SJCRH30 (cell line): ENCODE measurements at regions not wholly inside any gene's neighbourhood (a gene's known extent, or its start where the extent isn't known, plus 50 kb on each side); places are given as distances from the start of the nearest gene placed in this dataset.

ENCODE experiments used
- DNase-seq, 2 experiments: peaks; one replicate each; pipeline ENCODE4 v3.0.0-alpha.2; 2015 to 2020
- H3K27ac ChIP-seq: fragments of 250-450 bp; sonication (Bioruptor Pico); 2 replicates; pipeline ENCODE4 v1.5.1; 2020; ENCODE audit warnings: mild to moderate bottlenecking, moderate library complexity
- H3K27me3 ChIP-seq: fragments of 250-450 bp; sonication (Bioruptor Pico); 2 replicates; pipeline ENCODE4 v1.5.1; 2020; ENCODE audit warnings: mild to moderate bottlenecking, moderate library complexity
- H3K36me3 ChIP-seq: fragments of 250-450 bp; sonication (Bioruptor Pico); 2 replicates; pipeline ENCODE4 v1.5.1; 2020; ENCODE audit warnings: mild to moderate bottlenecking, moderate library complexity
- H3K4me1 ChIP-seq: fragments of 250-450 bp; sonication (Bioruptor Pico); 2 replicates; pipeline ENCODE4 v1.5.1; 2020; ENCODE audit warnings: mild to moderate bottlenecking, moderate library complexity
- H3K4me3 ChIP-seq: fragments of 250-450 bp; sonication (Bioruptor Pico); 2 replicates; pipeline ENCODE4 v1.5.1; 2020; ENCODE audit warnings: mild to moderate bottlenecking, moderate library complexity
- H3K9me3 ChIP-seq: fragments of 250-450 bp; sonication (Bioruptor Pico); replicated peaks from 2 replicates; pipeline ENCODE4 v1.5.1; 2020; ENCODE audit warnings: mild to moderate bottlenecking, moderate library complexity

GRCh38 chrX:58051346-58051745 lies 141.1 kb upstream of the ZXDA start:
- H3K27ac ChIP-seq: no peak overlapping the region
- no peaks in the 10 kb centered on the region for H3K9me3 ChIP-seq
- no peak for DNase-seq
- H3K27me3 ChIP-seq: no peaks in the 10 kb centered on the region
- no peaks in the 10 kb centered on the region for H3K36me3 ChIP-seq
- H3K4me3 ChIP-seq: no peak overlapping the region
- no peaks in the 10 kb centered on the region for H3K4me1 ChIP-seq

GRCh38 chrX:58044130-58044529 lies 133.9 kb upstream of the ZXDA start:
- H3K9me3 ChIP-seq: no peaks in the 10 kb centered on the region
- no peak overlapping the region for H3K27ac ChIP-seq
- no peak for DNase-seq
- H3K4me3 ChIP-seq: no peak overlapping the region
- no peaks in the 10 kb centered on the region for H3K36me3 ChIP-seq
- no peaks in the 10 kb centered on the region for H3K4me1 ChIP-seq
- no peaks in the 10 kb centered on the region for H3K27me3 ChIP-seq

GRCh38 chrX:58025979-58026378 lies 115.7 kb upstream of the ZXDA start:
- DNase-seq: peak; percentile 13 to 50
- no peaks in the 10 kb centered on the region for H3K9me3 ChIP-seq
- no peaks in the 10 kb centered on the region for H3K36me3 ChIP-seq
- H3K4me3 ChIP-seq: no peak overlapping the region
- H3K4me1 ChIP-seq: no peaks in the 10 kb centered on the region
- H3K27ac ChIP-seq: no peak overlapping the region
- no peaks in the 10 kb centered on the region for H3K27me3 ChIP-seq

DNA sequence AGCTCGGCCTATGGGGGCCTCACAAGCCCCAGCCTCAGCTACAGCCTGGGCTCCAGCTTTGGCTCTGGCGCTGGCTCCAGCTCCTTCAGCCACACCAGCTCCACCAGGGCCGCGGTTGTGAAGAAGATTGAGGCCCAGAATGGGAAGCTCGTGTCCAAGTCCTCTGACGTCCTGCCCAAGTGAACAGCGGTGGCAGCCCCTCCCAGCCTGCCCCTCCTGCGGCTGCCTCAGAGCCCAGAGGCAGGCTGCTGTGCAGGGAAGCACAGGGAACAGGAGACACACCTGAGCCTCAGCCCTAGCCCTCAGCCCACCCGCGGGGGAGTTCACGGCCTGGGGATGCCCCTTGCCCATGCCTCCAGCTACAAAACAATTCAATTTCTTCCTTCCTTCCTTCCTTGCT lies 75.7 kb upstream of the ZXDA start:
- H3K36me3 ChIP-seq: no peaks in the 10 kb centered on the region
- H3K9me3 ChIP-seq: no peaks in the 10 kb centered on the region
- no peaks in the 10 kb centered on the region for H3K4me1 ChIP-seq
- no peak for DNase-seq
- no peaks in the 10 kb centered on the region for H3K27me3 ChIP-seq
- no peak overlapping the region for H3K4me3 ChIP-seq
- H3K27ac ChIP-seq: no peak overlapping the region

- no peaks in the 10 kb centered on the region for H3K36me3 ChIP-seq
- no peak overlapping the region for H3K4me3 ChIP-seq
- no peaks in the 10 kb centered on the region for H3K9me3 ChIP-seq
- H3K27ac ChIP-seq: no peak overlapping the region
- no peaks in the 10 kb centered on the region for H3K27me3 ChIP-seq
- no peaks in the 10 kb centered on the region for H3K4me1 ChIP-seq
- DNase-seq: no peak
Measured at GRCh38 chrX:57984620-57985019, 74.4 kb upstream of the ZXDA start.

DNA sequence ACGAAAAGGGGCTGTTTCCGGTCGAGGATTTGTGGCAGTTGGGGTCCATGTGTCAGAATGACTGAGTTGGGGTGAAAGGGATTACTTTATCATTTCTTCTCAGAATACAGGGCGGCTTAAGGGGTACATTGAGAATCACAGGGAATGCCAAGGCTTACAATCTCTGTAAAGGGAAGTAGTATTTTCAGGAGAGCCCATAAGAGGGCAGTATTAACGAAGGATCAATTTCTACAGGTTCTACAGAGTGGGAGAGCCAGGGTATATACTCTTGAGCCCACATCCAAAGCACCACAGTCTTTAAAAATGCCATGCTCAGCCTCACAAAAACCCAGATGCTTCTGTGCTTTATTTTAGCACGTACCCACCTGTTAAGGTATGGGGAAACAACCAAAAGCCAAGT lies 67.7 kb upstream of the ZXDA start:
- peak in 1 of 2 experiments; percentile 17 for DNase-seq
- no peaks in the 10 kb centered on the region for H3K9me3 ChIP-seq
- no peaks in the 10 kb centered on the region for H3K36me3 ChIP-seq

DNA sequence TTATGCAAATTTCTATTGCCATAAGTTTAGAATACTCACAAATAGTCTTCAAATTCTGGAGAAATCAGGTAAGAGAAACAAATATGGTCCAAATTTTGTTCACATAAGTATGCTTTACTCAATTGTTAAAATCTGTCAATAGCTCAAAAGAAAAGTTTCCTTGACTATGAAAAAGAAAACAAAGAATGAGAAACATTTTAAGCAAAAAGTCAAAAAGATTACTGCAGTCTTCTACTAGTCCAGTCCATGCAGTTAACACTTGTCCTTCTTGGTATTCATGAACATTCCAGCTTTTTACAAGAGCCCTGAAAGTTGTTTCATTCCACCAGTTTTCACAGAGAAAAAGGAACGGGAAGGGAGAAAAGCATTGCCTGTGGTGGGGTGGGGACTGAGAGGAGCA lies 54.7 kb upstream of the ZXDA start:
- H3K27me3 ChIP-seq: no peaks in the 10 kb centered on the region
- H3K36me3 ChIP-seq: no peaks in the 10 kb centered on the region
- DNase-seq: no peak
- no peaks in the 10 kb centered on the region for H3K4me1 ChIP-seq
- no peak overlapping the region for H3K4me3 ChIP-seq
- no peaks in the 10 kb centered on the region for H3K9me3 ChIP-seq
- H3K27ac ChIP-seq: no peak overlapping the region

More for the DNA sequence above, 67.7 kb upstream of the ZXDA start:
- Histone ChIP-seq H3K27me3 (no peaks in the 10 kb centered on the region), H3K27ac (no peak overlapping the region), H3K4me1 (no peaks in the 10 kb centered on the region), H3K4me3 (no peak overlapping the region)
